HG02763 (cell line): ENCODE measurements at regions not wholly inside any gene's neighbourhood (a gene's known extent, or its start where the extent isn't known, plus 50 kb on each side); places are given as distances from the start of the nearest gene placed in this dataset.

ENCODE experiments used
- ATAC-seq: cut with Tn5 transposase; IDR thresholded peaks from one replicate; pipeline ENCODE4 v1.9.1; 2021; ENCODE audit warnings: mild to moderate bottlenecking, moderate library complexity; ENCODE audit not compliant: unreplicated experiment

DNA sequence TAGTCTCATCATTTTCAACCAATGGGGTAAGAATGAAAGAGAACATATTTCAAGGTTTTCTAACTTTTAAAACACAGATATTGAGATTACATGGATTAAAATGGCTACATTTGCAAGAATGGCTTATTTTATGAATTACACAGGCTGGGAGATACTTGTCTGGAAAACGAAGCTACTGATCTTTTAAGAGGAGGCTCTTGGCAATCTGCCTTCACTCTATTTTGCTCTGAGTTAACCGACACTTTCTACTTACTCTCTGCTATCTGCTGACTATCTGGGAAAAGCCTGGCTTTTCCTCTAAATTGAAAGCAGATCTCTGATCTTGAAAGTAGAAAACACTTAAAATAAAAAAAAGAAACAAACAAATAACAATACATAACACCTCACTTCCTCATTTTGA lies 325.4 kb upstream of the LINC00305 start:
- ATAC-seq = no peak

GRCh38 chr18:64449434-64449833 lies 300.5 kb upstream of the LINC00305 start:
- no peak for ATAC-seq

DNA sequence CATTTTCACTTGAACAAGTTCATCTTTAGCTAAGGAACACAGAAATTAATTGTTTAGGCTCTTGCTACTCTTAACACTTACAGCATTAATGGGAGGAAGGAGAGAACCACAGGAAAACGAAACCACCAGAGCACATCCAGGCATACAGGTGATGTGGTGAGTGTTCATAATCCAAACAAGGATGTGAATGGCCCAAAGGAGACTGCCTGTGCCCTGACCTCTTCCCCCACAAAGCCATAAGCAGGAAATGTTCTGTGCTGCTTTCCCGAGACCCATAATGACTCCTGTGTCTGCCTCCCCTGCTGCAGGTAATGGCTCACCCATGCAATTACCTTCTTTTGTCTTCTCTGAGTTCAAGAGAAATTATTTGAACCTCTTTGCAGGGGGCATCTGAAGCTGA lies 295.9 kb upstream of the LINC00305 start:
- ATAC-seq = no peak

- no peak for ATAC-seq
Measured at GRCh38 chr18:64438178-64438577, 289.3 kb upstream of the LINC00305 start.

- ATAC-seq = no peak
Measured at GRCh38 chr18:64436111-64436510, 287.2 kb upstream of the LINC00305 start.

DNA sequence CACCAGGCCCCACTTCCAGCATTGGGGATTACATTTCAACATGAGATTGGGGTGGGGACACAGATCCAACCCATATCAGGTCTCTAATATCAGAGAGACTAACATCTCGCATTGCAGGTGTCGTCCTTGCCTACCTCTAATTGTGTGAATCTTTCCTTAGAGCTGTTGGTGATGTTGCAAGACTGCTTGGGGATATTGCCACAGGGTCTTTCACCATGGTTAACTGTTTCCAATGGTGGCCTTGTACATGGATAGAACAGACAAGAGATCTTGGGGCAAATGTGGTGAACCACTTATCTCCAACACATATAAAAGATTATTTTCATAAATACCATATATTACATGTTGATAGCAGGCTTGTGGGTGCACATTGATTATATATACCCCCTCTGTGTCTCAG lies 270.3 kb upstream of the LINC00305 start:
- no peak for ATAC-seq

GRCh38 chr18:64416990-64417389 lies 268.1 kb upstream of the LINC00305 start:
- no peak for ATAC-seq

DNA sequence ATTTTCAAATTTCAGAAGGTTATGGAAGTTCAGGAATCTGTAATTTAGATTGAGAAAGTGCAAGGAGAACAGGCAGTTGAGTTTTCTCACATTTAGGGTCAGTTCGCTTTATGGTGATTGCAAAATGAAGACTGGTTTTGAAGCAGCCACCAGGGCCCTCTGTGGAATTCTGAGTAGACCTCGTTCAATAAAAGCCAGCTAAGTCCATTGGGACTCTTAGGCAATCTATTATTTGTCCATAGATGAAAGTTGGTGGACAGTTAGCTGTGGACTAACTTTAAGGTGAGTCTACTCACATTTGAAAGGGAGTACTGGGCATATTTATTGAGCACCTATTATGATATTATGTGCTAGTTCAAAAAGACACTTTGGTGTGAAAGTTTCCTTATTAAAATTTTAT lies 266.3 kb upstream of the LINC00305 start:
- no peak for ATAC-seq

DNA sequence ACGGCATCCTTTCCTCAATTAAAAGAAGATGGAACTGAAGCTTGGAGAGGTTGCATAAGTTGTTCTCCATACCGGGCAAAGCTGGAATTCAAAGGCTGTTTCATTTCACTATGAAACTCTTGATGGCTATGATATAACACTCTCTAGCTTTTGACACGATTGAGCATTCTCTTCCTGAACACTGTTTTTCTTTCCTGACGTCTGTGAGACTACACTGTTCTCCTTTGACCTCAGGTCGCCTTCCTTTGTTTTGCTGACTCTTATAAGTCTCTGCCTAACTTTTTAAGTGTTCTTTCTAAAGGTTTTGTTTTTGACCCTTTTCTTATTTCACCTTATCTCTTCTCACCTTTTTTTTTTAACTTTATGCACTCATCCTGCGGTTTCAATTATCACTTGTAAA lies 261.8 kb upstream of the LINC00305 start:
- ATAC-seq = no peak

GRCh38 chr18:64409511-64409910 lies 260.6 kb upstream of the LINC00305 start:
- ATAC-seq = no peak

GRCh38 chr18:64407606-64408005 lies 258.7 kb upstream of the LINC00305 start:
- ATAC-seq = no peak

DNA sequence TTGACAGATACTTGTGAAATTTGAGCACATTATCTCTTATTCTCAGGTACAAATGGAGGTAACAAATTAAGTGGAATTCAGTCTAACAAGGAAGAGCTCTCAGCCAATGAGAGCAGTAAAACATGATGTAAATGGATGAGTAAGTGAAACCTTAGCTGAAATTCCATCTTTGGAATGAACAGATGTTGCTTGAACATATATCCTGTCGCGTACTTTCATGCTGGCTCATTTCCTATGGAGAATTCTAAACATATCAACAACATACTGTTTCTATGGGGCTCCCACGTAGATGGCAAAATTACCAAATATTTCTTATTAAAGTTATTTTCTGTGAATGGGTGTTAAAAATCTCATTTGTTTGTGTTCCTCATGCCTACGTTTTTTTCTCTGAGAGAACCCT lies 256.3 kb upstream of the LINC00305 start:
- ATAC-seq = no peak

GRCh38 chr18:64403784-64404503 lies 255.1 kb upstream of the LINC00305 start:
- ATAC-seq = no peak

DNA sequence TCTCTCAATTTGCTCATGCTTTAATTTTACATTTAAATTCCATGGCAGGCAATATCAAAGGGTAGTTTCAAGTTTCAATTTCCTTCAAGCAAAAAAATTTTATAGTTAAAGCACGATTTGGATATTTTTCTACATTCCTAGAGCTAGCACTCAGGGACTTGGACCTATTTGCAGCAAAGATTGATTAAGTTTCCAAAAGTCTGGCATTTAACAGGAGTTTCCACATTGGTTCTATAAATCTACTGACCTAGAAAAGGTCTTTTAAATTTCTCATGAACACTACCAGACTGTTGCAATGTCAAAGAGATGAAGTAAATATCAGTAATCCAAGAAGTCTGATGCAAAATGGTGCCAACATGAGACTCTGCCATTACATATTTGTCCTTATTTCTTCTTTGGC lies 253.7 kb upstream of the LINC00305 start:
- ATAC-seq = no peak

DNA sequence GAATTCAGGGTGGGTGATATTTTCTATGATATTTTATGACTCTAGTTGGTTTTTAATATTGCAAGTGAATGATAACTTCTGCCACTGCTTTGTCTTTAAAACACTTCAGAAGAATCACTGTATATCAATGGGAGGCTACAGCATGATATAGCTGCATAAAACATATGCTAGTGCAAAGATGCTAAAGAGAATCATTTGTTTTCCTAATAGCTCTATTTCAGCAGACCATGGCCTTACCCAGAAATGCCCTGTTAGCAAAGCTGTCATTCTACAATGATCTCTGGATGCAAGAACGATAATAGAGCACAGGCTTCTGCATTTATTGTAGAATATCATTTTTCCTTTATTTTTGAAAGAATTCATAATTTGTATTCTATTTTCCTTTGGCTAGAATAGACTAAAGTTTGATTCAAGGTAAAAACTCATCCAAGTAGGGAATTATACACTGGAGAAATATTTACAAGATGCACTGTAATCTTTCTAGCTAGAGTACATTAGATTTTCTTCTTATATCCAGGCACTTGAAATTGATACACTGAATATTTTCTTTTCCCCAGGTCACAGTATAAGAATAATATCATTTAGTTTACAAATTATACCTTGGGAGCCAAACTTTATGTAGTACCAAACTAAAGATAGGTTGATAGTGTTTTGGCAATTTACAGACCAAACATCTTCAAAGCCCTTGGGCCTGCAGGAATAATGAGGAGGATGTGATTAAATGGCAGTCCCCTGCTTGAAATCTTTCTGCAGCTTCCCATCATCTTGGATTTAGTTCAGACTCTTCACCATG lies 252.6 kb upstream of the LINC00305 start:
- no peak for ATAC-seq

GRCh38 chr18:64399566-64399965 lies 250.7 kb upstream of the LINC00305 start:
- ATAC-seq = no peak

GRCh38 chr18:64398320-64398719 lies 249.4 kb upstream of the LINC00305 start:
- ATAC-seq = no peak

DNA sequence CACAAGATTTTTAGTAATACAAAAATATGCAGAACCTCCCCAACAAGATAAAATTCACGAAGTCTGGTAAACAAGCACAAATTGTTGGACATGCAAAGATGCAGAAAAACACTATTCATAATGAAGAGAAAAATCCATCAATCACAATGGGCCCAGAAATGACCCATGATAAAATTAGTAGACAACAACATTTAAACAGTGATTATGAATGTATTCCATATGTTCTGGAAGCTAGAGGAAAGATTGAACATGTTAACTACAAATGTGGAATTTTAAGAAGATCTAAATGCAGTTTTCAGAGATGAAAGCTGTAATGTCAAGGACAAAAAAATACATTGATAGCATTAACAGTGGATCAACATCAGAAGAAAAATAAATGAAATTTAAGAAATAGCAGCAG lies 243.3 kb upstream of the LINC00305 start:
- ATAC-seq = no peak

- no peak for ATAC-seq
Measured at GRCh38 chr18:64384101-64384500, 235.2 kb upstream of the LINC00305 start.

DNA sequence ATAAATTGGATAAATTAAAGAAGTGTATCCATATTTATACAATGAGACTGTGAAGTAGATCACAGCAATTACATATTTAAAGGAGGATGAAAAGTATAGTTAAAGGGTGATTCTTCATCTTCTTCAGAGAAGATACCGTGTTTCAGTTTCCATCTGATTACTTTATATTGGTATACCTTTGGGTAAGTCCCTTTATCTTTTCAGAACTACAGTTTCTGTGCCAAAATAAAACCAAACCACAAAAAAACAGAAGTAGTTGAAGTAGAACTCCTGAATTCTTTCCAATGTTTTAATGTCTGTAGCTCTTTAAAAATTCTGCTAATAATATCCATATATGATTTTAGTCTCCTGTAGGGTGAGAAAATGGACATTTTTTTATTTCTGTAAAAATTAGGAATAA lies 231.2 kb upstream of the LINC00305 start:
- ATAC-seq = peak; percentile 97

GRCh38 chr18:64379662-64380061 lies 230.8 kb upstream of the LINC00305 start:
- ATAC-seq = peak; percentile 17

DNA sequence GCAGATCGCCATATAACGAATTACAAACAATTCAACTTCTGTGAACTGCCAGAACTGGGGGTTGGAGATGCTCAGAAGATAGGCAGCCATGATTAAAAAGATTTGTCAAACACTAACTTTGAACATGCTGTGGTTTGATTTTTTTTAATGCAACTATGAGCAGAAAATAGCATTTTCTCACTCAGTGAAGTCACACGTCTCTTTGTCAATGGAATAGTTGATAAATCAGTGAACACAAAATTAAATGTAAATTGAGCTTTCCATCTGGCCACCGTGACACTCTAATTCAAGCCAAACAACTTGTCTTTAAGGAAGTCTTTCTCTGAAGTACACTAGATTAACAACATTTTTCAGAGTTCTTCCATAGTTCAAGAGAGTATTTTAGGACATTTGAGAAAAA lies 228.6 kb upstream of the LINC00305 start:
- no peak for ATAC-seq
